OCI-LY1 (cell line): ENCODE measurements at regions not wholly inside any gene's neighbourhood (a gene's known extent, or its start where the extent isn't known, plus 50 kb on each side); places are given as distances from the start of the nearest gene placed in this dataset.

Experiments
- H2AFZ ChIP-seq: fragments of 200-600 bp; sonication (generic), shearing (Covaris generic); 2 replicates; pipeline ENCODE4 v1.6.0; 2014; ENCODE audit warnings: antibody characterized with exemption, mild to moderate bottlenecking, low read length
- H3F3A ChIP-seq: fragments of 200-600 bp; sonication (generic), shearing (Covaris generic); 2 replicates; pipeline ENCODE4 v1.6.0; 2014; ENCODE audit warnings: mild to moderate bottlenecking, antibody characterized with exemption, low read length, moderate library complexity; ENCODE audit not compliant: insufficient read depth
- H3K27ac ChIP-seq: fragments of 200-600 bp; sonication (generic); 2 replicates; pipeline ENCODE4 v1.5.1; 2014; ENCODE audit warnings: low read length, mixed run types, mild to moderate bottlenecking, low read depth; ENCODE audit not compliant: poor library complexity, severe bottlenecking
- H3K27me3 ChIP-seq: fragments of 200-600 bp; sonication (generic); 2 replicates; pipeline ENCODE4 v1.6.0; 2014; ENCODE audit warnings: antibody characterized with exemption, mild to moderate bottlenecking, low read length, moderate library complexity; ENCODE audit not compliant: insufficient read depth
- H3K36me3 ChIP-seq: fragments of 200-600 bp; sonication (generic); 2 replicates; pipeline ENCODE4 v1.6.1; 2014; ENCODE audit warnings: mild to moderate bottlenecking, antibody characterized with exemption, low read length, moderate library complexity, mixed read lengths; ENCODE audit not compliant: insufficient read depth
- H3K4me1 ChIP-seq: fragments of 200-600 bp; sonication (generic); 2 replicates; pipeline ENCODE4 v1.5.1; 2014; ENCODE audit warnings: mild to moderate bottlenecking, low read length, moderate library complexity; ENCODE audit not compliant: insufficient read depth, severe bottlenecking
- H3K4me2 ChIP-seq: fragments of 200-600 bp; sonication (generic), shearing (Covaris generic); 2 replicates; pipeline ENCODE4 v1.6.1; 2014; ENCODE audit warnings: low read length
- H3K4me3 ChIP-seq: fragments of 200-600 bp; sonication (generic); 2 replicates; pipeline ENCODE4 v1.5.1; 2014; ENCODE audit warnings: low read length, low read depth, mild to moderate bottlenecking, mixed read lengths; ENCODE audit not compliant: poor library complexity, severe bottlenecking
- H3K79me2 ChIP-seq: fragments of 200-600 bp; shearing (Covaris generic); 2 replicates; pipeline ENCODE4 v1.6.1; 2016; ENCODE audit warnings: mixed run types, low read length, mixed read lengths; ENCODE audit not compliant: insufficient read depth
- H3K9ac ChIP-seq: fragments of 200-600 bp; sonication (generic), shearing (Covaris generic); 2 replicates; pipeline ENCODE4 v1.6.1; 2014; ENCODE audit warnings: mild to moderate bottlenecking, low read length, mixed read lengths
- H3K9me2 ChIP-seq: fragments of 200-600 bp; sonication (generic), shearing (Covaris generic); 2 replicates; pipeline ENCODE4 v1.6.1; 2014; ENCODE audit warnings: low read depth, mild to moderate bottlenecking, low read length, mixed read lengths
- H3K9me3 ChIP-seq: fragments of 200-600 bp; shearing (Covaris generic); 2 replicates; pipeline ENCODE4 v1.6.1; 2014; ENCODE audit warnings: low read length, mixed read lengths
- H4K20me1 ChIP-seq: fragments of 200-600 bp; sonication (generic), shearing (Covaris generic); 2 replicates; pipeline ENCODE4 v1.6.0; 2016; ENCODE audit warnings: mild to moderate bottlenecking, low read length; ENCODE audit not compliant: insufficient read depth
- CTCF ChIP-seq: fragments of 200-600 bp; sonication (generic), shearing (Covaris generic); IDR thresholded peaks from 2 replicates; pipeline ENCODE4 v1.5.1; 2017; ENCODE audit warnings: mild to moderate bottlenecking, antibody characterized with exemption, low read length, moderate library complexity, mixed read lengths
- EZH2 ChIP-seq: fragments of 200-600 bp; sonication (generic), shearing (Covaris generic); IDR thresholded peaks from 2 replicates; pipeline ENCODE4 v1.8.0; 2017; ENCODE audit warnings: borderline replicate concordance, mixed run types, mild to moderate bottlenecking, antibody characterized with exemption, low read length, moderate library complexity, mixed read lengths

- no peaks in the 10 kb centered on the region for H3F3A ChIP-seq
- no peak overlapping the region for H3K9ac ChIP-seq
- TF ChIP-seq CTCF (no peak), EZH2 (no peak)
- H3K27me3 ChIP-seq: no peaks in the 10 kb centered on the region
- H3K9me2 ChIP-seq: no peaks in the 10 kb centered on the region
- H4K20me1 ChIP-seq: no peaks in the 10 kb centered on the region
- H2AFZ ChIP-seq: no peak overlapping the region
- H3K27ac ChIP-seq: no peak overlapping the region
- no peaks in the 10 kb centered on the region for H3K79me2 ChIP-seq
- no peaks in the 10 kb centered on the region for H3K4me1 ChIP-seq
- no peak overlapping the region for H3K4me3 ChIP-seq
- no peaks in the 10 kb centered on the region for H3K36me3 ChIP-seq
- no peak overlapping the region for H3K4me2 ChIP-seq
- no peaks in the 10 kb centered on the region for H3K9me3 ChIP-seq
These were observed 141.9 kb upstream of the PLSCR5 start for GRCh38 chr3:146747051-146747450.

- no peaks in the 10 kb centered on the region for H3K36me3 ChIP-seq
- H3K27me3 ChIP-seq: no peaks in the 10 kb centered on the region
- H3K4me1 ChIP-seq: no peaks in the 10 kb centered on the region
- H3K9me3 ChIP-seq: no peaks in the 10 kb centered on the region
- H3K27ac ChIP-seq: no peak overlapping the region
- H3K4me2 ChIP-seq: no peak overlapping the region
- no peaks in the 10 kb centered on the region for H3K79me2 ChIP-seq
- H2AFZ ChIP-seq: no peak overlapping the region
- no peaks in the 10 kb centered on the region for H3F3A ChIP-seq
- no peaks in the 10 kb centered on the region for H4K20me1 ChIP-seq
- no peaks in the 10 kb centered on the region for H3K9me2 ChIP-seq
- TF ChIP-seq EZH2 (no peak), CTCF (no peak)
- H3K9ac ChIP-seq: no peak overlapping the region
- no peak overlapping the region for H3K4me3 ChIP-seq
These were observed 141.0 kb upstream of the PLSCR5 start for GRCh38 chr3:146746190-146746589.

- no peaks in the 10 kb centered on the region for H3K9me3 ChIP-seq
- TF ChIP-seq CTCF: no peak
- no peak for TF ChIP-seq EZH2
- no peaks in the 10 kb centered on the region for H3K36me3 ChIP-seq
- no peaks in the 10 kb centered on the region for H3K4me1 ChIP-seq
- H3K9ac ChIP-seq: no peak overlapping the region
- H3K27me3 ChIP-seq: no peaks in the 10 kb centered on the region
- no peak overlapping the region for H3K27ac ChIP-seq
- H3K4me2 ChIP-seq: no peak overlapping the region
- no peaks in the 10 kb centered on the region for H4K20me1 ChIP-seq
- H3K79me2 ChIP-seq: no peaks in the 10 kb centered on the region
- H3K9me2 ChIP-seq: no peaks in the 10 kb centered on the region
- H3K4me3 ChIP-seq: no peak overlapping the region
- no peaks in the 10 kb centered on the region for H3F3A ChIP-seq
- H2AFZ ChIP-seq: no peak overlapping the region
These were observed 134.1 kb upstream of the PLSCR5 start for GRCh38 chr3:146739203-146739671.
